GM18951 (cell line): ENCODE measurements at regions not wholly inside any gene's neighbourhood (a gene's known extent, or its start where the extent isn't known, plus 50 kb on each side); places are given as distances from the start of the nearest gene placed in this dataset.

Experiments used
- POLR2A ChIP-seq: IDR thresholded peaks from 4 replicates; pipeline ENCODE4 v1.6.1; 2011; ENCODE audit warnings: mild to moderate bottlenecking; ENCODE audit not compliant: insufficient read length, insufficient read depth; ENCODE audit errors: extremely low read depth
- in situ Hi-C: fragments of 300-500 bp; cut with MboI; formaldehyde crosslinking; loops from one replicate; pipeline ENCODE4 v1.12.0; 2022; ENCODE audit warnings: low sequenced_read_pairs, mixed read lengths, inconsistent platforms; ENCODE audit not compliant: unreplicated experiment

DNA sequence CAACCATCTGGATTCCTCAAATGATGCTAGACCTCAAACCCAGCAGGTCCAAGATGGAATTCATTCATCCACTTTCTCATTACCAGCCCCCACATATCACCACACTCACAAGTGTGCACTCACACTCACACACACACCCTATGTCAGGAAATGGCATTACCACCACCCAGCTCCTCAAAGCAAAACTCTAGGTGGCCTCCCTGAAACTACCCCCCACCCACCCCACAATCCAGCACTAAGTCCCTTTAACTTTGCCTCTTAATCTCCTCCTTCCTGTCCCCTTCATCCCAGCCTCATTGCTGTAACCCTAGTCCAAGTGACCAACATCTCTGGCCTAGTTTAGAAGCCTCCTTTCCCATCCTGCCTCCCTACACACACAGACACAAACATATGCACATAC is 109.4 kb downstream of the TNFAIP3 start:
- in situ Hi-C loops: loop anchor here (10.0 kb wide), 1 partner anchor 282 kb away; no protein-coding TSS in a partner anchor
- no peak for TF ChIP-seq POLR2A

DNA sequence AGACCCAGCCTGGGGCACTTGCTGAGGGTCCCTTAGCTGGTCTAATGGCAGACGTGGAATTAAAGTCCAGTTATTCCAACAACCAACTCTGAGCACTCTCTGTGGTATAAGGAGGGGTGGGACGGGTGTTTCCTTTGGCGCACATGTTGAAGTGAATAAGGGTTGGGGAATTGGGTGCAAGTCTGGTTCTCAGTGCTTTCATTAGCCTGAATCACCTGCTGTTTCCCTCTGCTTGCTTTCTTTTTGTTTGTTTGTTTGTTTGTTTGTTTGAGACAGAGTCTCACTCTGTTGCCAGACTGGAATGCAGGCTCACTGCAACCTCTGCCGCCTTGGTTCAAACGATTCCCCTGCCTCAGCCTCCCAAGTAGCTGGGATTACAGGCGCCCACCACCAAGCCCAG is 110.1 kb downstream of the TNFAIP3 start:
- TF ChIP-seq POLR2A: no peak
- in situ Hi-C loops: loop anchor here (10.0 kb wide), 1 partner anchor 282 kb away; no protein-coding TSS in a partner anchor

DNA sequence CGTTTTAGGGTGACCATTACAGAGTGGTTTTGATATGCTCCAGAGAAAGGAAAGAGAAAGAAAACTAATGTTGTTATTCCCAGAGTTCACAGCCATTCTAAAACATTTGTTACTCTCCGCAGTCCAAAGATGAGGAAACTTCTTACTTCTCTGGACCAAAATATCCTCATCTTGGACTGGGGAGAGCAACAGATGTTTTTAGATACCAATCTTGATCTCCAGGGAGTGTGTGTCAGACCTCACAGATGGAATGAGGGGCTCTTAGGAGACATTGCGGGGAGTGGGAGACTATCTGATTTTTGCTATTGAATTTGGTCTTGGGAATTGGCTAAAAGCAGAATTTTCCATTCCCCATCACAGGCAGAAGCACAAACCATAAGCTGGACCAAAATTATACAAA is 110.8 kb downstream of the TNFAIP3 start:
- no peak for TF ChIP-seq POLR2A
- in situ Hi-C loops: loop anchor here (10.0 kb wide), 1 partner anchor 283 kb away; no protein-coding TSS in a partner anchor

DNA sequence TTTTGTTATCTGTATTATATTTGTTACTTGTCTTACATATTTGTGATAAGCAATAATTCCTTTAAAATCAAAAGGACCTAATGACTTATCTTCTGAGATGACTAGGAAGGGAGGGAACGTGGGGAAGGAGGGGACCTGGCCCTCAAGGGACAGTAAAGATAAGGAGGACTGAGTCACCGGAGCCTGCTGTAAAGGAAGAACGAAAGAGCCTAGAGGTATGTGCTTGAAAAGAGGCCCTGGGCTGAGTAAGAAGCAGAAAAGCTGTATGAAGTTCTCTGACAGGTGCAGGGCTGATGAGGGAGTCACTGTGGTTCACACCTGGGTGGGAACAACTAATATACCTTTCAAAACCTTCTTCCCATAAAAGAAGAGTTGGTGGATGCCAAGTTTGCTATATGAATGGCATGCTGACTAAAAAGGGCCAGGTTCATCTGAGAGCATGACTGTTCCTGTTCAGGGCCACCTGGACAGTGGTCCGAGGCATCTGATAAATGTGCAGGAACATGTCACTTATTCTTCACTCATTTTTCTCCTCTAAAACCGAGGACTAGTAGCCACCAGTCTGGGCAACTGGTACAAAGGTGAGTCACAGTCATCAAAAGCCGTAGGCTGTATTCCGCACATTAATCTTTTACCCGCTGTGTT is 111.3 kb downstream of the TNFAIP3 start:
- in situ Hi-C loops: loop anchor here (10.0 kb wide), 1 partner anchor 284 kb away; no protein-coding TSS in a partner anchor
- no peak for TF ChIP-seq POLR2A

DNA sequence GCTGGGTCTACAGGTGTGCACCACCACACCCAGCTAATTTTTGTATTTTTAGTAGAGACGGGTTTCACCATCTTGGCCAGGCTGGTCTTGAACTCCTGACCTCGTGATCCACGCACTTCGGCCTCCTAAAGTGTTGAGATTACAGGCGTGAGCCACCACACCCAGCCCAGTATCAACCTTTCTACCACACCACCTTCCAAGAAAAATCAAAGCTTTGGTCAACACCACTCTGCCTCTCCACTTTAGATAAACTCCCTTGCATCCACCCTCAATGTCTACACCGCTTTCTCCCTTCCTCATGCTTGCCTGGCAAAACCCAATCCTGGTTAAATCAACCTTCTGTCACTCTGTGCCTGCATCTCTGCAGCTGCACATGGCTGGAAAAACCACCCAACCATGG is 112.2 kb downstream of the TNFAIP3 start:
- in situ Hi-C loops: loop anchor here (10.0 kb wide), 1 partner anchor 284 kb away; no protein-coding TSS in a partner anchor

DNA sequence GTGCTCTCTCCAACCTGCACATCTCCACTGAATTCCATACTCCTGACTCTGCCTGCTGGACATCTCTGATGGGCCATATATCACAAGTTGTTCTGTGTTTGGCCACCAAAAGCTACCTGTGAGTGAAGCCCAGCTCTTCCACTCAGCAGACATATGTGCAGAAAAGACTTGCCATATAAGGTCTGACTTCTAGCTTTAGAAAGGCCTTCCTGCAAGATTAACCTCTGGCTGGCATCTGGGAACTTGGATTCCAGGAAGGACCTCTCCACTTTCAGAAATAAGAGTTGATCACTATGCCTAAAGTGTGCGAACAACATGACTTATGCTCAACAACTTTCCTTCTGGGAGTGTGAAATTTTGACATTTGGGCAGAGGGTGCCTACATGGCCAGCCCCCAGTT is 113.7 kb downstream of the TNFAIP3 start:
- TF ChIP-seq POLR2A: no peak
- in situ Hi-C loops: no loop called here

DNA sequence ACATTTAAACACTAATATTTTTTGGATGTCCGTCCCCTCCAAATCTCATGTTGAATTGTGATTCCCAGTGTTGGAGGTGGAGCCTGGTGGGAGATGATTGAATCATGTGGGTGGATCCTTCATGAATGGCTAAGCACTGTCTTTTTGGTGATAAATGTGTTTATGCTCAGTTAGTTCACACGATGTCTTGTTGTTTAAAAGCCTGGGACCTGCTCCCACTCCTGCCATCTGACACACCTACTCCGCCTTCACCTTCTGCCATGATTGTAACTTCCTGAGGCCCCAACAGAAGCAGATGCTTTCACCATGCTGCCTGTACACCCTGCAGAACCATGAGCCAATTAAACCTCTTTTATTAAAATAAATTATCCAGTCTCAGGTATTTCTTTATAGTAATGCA is 114.7 kb downstream of the TNFAIP3 start:
- no peak for TF ChIP-seq POLR2A
- in situ Hi-C loops: no loop called here

DNA sequence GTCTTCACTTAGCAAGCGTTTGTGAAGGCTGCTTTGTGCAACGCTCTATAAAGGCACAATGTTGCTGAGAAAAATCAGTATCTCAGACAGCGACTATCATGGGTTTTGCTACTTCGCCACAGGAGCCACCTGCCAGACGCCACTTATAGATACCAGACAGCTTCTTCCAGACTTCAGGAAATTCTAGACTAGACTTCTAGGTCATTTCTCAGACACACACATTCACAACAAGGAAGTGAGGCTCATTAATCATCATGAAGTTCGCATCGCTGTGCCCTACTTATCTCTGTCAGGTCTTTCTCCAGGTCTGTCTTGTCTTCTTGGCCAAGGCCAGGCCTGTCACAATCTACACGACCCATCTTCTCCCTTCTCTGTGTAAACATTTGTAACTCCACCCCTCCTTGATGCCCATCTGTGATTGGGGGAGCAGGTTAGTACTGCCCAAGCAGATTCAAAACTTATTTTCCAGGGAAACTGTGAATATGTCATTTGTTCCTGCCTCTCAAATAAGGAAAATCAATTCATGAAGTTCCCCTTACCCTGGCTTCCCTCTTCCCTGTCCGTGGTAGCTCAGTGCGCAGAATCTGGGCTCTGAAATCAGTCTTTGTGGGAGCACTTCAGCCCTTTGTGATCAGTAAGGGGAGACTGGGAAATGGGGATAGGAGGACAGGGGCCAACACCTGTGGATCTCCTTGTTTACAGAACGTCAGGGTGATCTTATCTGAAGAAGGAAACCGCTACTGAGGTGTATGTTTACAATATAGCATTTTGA is 115.5 kb downstream of the TNFAIP3 start:
- in situ Hi-C loops: no loop called here
- TF ChIP-seq POLR2A: no peak

DNA sequence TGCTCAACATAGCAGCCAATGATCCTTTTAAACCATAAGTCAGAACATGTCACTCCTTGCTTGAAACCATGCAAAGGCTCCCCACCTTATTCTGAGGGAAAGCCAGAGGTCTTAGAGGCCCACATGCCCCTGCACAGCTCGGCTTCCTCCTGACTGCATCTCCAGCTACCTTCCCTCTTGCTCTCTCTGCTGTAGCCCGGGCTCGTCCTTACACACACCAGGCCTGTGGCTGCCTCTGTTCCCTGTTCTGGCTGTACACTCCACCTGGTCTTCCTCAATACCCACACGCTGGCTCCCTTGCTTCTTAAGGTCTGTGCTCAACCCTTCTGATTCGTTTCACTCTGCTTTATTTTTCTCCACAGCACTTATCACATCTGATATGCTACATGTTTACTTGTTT is 116.2 kb downstream of the TNFAIP3 start:
- in situ Hi-C loops: no loop called here
- TF ChIP-seq POLR2A: no peak

DNA sequence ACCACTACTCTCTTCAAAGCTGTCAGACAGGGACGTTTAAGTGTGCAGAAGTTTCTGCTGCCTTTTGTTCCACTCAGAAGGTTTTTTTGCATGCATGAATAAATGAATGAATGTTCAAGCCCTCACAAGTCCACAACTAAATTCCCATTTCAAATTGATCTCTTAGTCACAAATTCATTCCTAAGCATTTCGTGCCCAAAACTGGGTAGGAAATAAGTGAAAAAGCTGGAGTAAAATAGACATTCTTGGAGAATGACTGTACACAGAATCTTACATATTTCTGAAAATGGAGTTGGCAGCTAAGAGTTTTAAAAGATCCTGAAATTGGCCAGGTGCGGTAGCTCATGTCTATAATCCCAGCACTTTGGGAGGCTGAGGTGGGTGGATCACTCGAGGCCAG is 117.6 kb downstream of the PERP start:
- in situ Hi-C loops: no loop called here
- no peak for TF ChIP-seq POLR2A

DNA sequence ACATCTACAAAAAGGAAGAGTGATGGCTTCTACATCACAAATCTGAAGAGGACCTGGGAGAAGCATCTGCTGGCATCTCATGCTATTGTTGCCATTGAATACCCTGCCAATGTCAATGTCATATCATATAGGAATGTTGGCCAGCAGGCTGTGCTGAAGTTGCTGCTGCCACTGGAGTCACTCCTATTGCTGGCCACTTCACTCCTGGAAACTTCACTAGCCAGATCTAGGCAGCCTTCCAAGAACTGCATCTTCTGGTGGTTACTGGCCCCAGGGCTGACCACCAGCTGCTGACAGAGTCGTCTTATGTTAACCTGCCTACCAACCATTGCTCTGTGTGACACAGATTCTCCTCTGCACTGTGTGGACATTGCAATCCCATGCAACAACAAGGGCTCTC is 111.8 kb downstream of the PERP start:
- in situ Hi-C loops: no loop called here
- no peak for TF ChIP-seq POLR2A

DNA sequence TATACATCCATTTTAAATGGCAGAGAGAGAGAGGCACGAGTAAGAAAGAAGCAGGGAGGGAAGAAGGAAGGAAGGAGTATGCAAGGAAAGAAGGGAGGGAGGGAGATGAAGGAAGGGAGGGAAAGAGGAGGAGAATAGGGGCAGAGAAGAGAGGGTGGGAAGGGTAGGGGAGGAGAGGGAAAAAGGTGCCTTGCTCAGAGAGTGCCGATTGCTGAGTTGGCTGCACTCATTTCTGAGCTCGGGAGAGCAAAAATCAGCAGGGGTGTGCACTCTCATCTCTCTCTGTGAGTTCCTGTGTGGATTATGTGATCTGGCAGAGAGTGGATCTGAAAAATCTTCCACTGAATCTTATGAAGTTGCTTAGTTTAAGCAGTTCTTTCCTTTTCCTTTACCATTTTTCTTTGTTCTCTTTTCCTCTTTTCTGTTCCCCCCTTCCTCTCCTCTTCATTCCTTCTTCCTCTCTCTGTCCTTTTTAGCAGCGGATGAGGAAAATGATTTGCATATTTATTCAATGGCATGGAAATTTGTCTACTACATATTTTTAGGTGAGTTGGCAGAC is 108.7 kb downstream of the PERP start:
- in situ Hi-C loops: no loop called here
- TF ChIP-seq POLR2A: no peak

DNA sequence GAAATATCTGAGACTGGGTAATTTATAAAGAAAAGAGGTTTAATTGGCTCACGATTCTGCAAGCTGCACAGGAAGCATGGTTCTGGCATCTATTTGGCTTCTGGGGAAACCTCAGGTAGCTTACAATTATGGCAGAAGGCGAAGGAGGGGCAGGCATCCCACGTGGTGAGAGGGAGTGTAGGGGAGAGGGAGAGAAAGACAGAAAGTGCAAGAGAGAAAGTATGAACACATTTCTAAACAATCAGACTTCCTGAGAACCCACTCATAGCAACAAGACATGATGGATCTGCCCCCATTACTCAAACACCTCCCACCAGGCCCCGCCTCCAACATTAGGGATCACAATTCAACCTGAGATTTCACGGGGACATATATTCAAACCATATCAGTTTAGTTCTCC is 107.4 kb downstream of the PERP start:
- no peak for TF ChIP-seq POLR2A
- in situ Hi-C loops: loop anchor here (10.0 kb wide), 1 partner anchor 675 kb away; no protein-coding TSS in a partner anchor

DNA sequence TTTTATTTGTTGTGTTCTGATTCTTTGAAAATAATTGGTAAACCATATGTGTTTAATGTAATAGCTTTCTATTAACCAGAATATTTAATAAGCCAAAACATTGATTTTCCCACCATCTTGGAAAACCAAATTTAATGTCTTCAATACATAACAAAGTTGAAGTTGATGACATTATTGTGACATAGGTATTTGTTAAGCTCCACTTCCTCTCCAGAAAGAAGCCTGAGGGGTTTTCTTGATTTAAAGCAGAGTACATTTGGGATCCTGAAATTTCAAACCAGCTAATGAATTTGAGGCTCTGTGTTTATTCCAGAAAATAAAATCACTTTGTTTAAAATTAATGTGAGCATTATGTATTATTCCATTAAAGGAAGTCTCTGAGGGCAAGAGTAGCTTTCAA is 106.3 kb downstream of the PERP start:
- in situ Hi-C loops: loop anchor here (10.0 kb wide), 1 partner anchor 676 kb away; no protein-coding TSS in a partner anchor
- TF ChIP-seq POLR2A: no peak
